Stimulated activated naive B cell treated with anti-CD40 and anti-IgM and Interleukin-4, amounts not matched to agents 10 μg/mL and 1 μg/mL and 100 μg/mL, for 72 hours (primary cell): ENCODE measurements at regions not wholly inside any gene's neighbourhood (a gene's known extent, or its start where the extent isn't known, plus 50 kb on each side); places are given as distances from the start of the nearest gene placed in this dataset.
"Not testable (repeated sequence)": the region's sequence is repeated elsewhere in the genome, so short reads cannot be mapped to it uniquely, and the experiment has no call there.

Experiments
- ATAC-seq, 2 donors: fragments of 150-1000 bp; cut with Tn5 transposase; replicated peaks; 2 replicates each; pipeline ENCODE4 v1.10.0; 2021; ENCODE audit warnings: moderate library complexity in 1 of 2
- DNase-seq: peaks from one replicate; pipeline ENCODE4 v3.0.0; 2021
- H3K27ac Mint-ChIP-seq: one replicate; pipeline ENCODE4 v1.8.0; 2022; ENCODE audit warnings: mild to moderate bottlenecking, mixed read lengths
- H3K27me3 Mint-ChIP-seq, 2 donors: one replicate each; pipeline ENCODE4 v1.8.0; 2022; ENCODE audit warnings: mixed read lengths in 2 of 2
- H3K36me3 Mint-ChIP-seq, 2 donors: one replicate each; pipeline ENCODE4 v1.8.0; 2022; ENCODE audit warnings: mixed read lengths in 2 of 2, mild to moderate bottlenecking in 1 of 2
- H3K4me1 Mint-ChIP-seq, 2 donors: one replicate each; pipeline ENCODE4 v1.8.0; 2022; ENCODE audit warnings: mixed read lengths in 2 of 2, mild to moderate bottlenecking in 1 of 2
- H3K4me3 Mint-ChIP-seq, 2 donors: one replicate each; pipeline ENCODE4 v1.8.0; 2022; ENCODE audit warnings: mild to moderate bottlenecking in 2 of 2, mixed read lengths in 2 of 2, moderate library complexity in 1 of 2
- H3K9me3 Mint-ChIP-seq, 2 donors: one replicate each; pipeline ENCODE4 v1.8.0; 2022; ENCODE audit warnings: mixed read lengths in 2 of 2, mild to moderate bottlenecking in 1 of 2

GRCh38 chr2:76697439-76697838 lies 824.7 kb downstream of the LRRTM4 start:
- not testable (repeated sequence) for H3K9me3 Mint-ChIP-seq, H3K27me3 Mint-ChIP-seq, H3K36me3 Mint-ChIP-seq, H3K4me1 Mint-ChIP-seq, ATAC-seq, DNase-seq, H3K4me3 Mint-ChIP-seq, H3K27ac Mint-ChIP-seq

GRCh38 chr2:76692908-76693307 lies 829.3 kb downstream of the LRRTM4 start:
- peaks cover 0 to 7% of the 10 kb centered on the region in 2 donors for H3K9me3 Mint-ChIP-seq
- ATAC-seq, result no peak
- no peaks in the 10 kb centered on the region for H3K36me3 Mint-ChIP-seq
- no peaks in the 10 kb centered on the region for H3K4me1 Mint-ChIP-seq
- H3K27ac Mint-ChIP-seq, result no peak overlapping the region
- no peak for DNase-seq
- H3K27me3 Mint-ChIP-seq, result no peaks in the 10 kb centered on the region
- H3K4me3 Mint-ChIP-seq, result no peak overlapping the region

GRCh38 chr2:76688732-76689131 lies 833.4 kb downstream of the LRRTM4 start:
- H3K36me3 Mint-ChIP-seq, result no peaks in the 10 kb centered on the region
- H3K27ac Mint-ChIP-seq, result no peak overlapping the region
- no peaks in the 10 kb centered on the region for H3K27me3 Mint-ChIP-seq
- no peaks in the 10 kb centered on the region for H3K4me1 Mint-ChIP-seq
- DNase-seq (no peak), ATAC-seq (no peak)
- no peak overlapping the region for H3K4me3 Mint-ChIP-seq
- H3K9me3 Mint-ChIP-seq, result peaks cover 0 to 7% of the 10 kb centered on the region in 2 donors

GRCh38 chr2:76687923-76688322 lies 834.3 kb downstream of the LRRTM4 start:
- Mint-ChIP-seq H3K27ac (no peak overlapping the region), H3K9me3 (peaks cover 0 to 7% of the 10 kb centered on the region in 2 donors), H3K4me3 (no peak overlapping the region), H3K36me3 (no peaks in the 10 kb centered on the region), H3K4me1 (no peaks in the 10 kb centered on the region), H3K27me3 (no peaks in the 10 kb centered on the region)
- ATAC-seq (no peak), DNase-seq (no peak)

- H3K9me3 Mint-ChIP-seq, result peaks cover 0 to 10% of the 10 kb centered on the region in 2 donors
- H3K27me3 Mint-ChIP-seq, result no peaks in the 10 kb centered on the region
- H3K4me1 Mint-ChIP-seq, result no peaks in the 10 kb centered on the region
- DNase-seq, result no peak
- no peak for ATAC-seq
- no peak overlapping the region for H3K4me3 Mint-ChIP-seq
- H3K27ac Mint-ChIP-seq, result no peak overlapping the region
- H3K36me3 Mint-ChIP-seq, result no peaks in the 10 kb centered on the region
Observed at GRCh38 chr2:76684756-76685155, 837.4 kb downstream of the LRRTM4 start.

- H3K27me3 Mint-ChIP-seq, result no peaks in the 10 kb centered on the region
- no peaks in the 10 kb centered on the region for H3K36me3 Mint-ChIP-seq
- ATAC-seq, result no peak
Observed at GRCh38 chr2:76679025-76679396, 843.2 kb downstream of the LRRTM4 start.

GRCh38 chr2:76678383-76679024 lies 843.7 kb downstream of the LRRTM4 start:
- Mint-ChIP-seq H3K9me3 (peaks cover 0 to 3% of the 10 kb centered on the region in 2 donors), H3K27me3 (no peaks in the 10 kb centered on the region), H3K4me1 (no peaks in the 10 kb centered on the region), H3K27ac (no peak overlapping the region), H3K4me3 (no peak overlapping the region), H3K36me3 (no peaks in the 10 kb centered on the region)
- no peak for DNase-seq
- ATAC-seq, result no peak

More at GRCh38 chr2:76679025-76679396, 843.2 kb downstream of the LRRTM4 start:
- H3K27ac Mint-ChIP-seq, result no peak overlapping the region
- H3K4me3 Mint-ChIP-seq, result no peak overlapping the region
- H3K4me1 Mint-ChIP-seq, result no peaks in the 10 kb centered on the region
- no peak for DNase-seq
- H3K9me3 Mint-ChIP-seq, result peaks cover 0 to 3% of the 10 kb centered on the region in 2 donors

- Mint-ChIP-seq H3K27me3 (no peaks in the 10 kb centered on the region), H3K9me3 (no peaks in the 10 kb centered on the region), H3K4me3 (no peak overlapping the region), H3K4me1 (no peaks in the 10 kb centered on the region), H3K27ac (no peak overlapping the region), H3K36me3 (no peaks in the 10 kb centered on the region)
- DNase-seq (no peak), ATAC-seq (no peak)
Observed at GRCh38 chr2:76675212-76675611, 847.0 kb downstream of the LRRTM4 start.

GRCh38 chr2:76672798-76673197 lies 849.4 kb downstream of the LRRTM4 start:
- Mint-ChIP-seq H3K36me3 (no peaks in the 10 kb centered on the region), H3K9me3 (no peaks in the 10 kb centered on the region)

GRCh38 chr2:76669966-76670465 lies 852.2 kb downstream of the LRRTM4 start:
- Mint-ChIP-seq H3K4me3 (no peak overlapping the region), H3K27ac (no peak overlapping the region), H3K4me1 (no peaks in the 10 kb centered on the region), H3K27me3 (no peaks in the 10 kb centered on the region), H3K9me3 (no peaks in the 10 kb centered on the region), H3K36me3 (no peaks in the 10 kb centered on the region)
- no peak for ATAC-seq
- no peak for DNase-seq

More at GRCh38 chr2:76672798-76673197, 849.4 kb downstream of the LRRTM4 start:
- Mint-ChIP-seq H3K27ac (no peak overlapping the region), H3K4me3 (no peak overlapping the region), H3K4me1 (no peaks in the 10 kb centered on the region), H3K27me3 (no peaks in the 10 kb centered on the region)
- DNase-seq (no peak), ATAC-seq (no peak)

- no peak for ATAC-seq
- no peak overlapping the region for H3K27ac Mint-ChIP-seq
- no peak overlapping the region for H3K4me3 Mint-ChIP-seq
- H3K27me3 Mint-ChIP-seq, result no peaks in the 10 kb centered on the region
- no peak for DNase-seq
- no peaks in the 10 kb centered on the region for H3K36me3 Mint-ChIP-seq
- H3K4me1 Mint-ChIP-seq, result no peaks in the 10 kb centered on the region
- H3K9me3 Mint-ChIP-seq, result no peaks in the 10 kb centered on the region
Observed at GRCh38 chr2:76668279-76668678, 853.9 kb downstream of the LRRTM4 start.

- no peak overlapping the region for H3K4me3 Mint-ChIP-seq
- no peak for ATAC-seq
- H3K27me3 Mint-ChIP-seq, result no peaks in the 10 kb centered on the region
- no peaks in the 10 kb centered on the region for H3K9me3 Mint-ChIP-seq
- H3K27ac Mint-ChIP-seq, result no peak overlapping the region
- H3K36me3 Mint-ChIP-seq, result no peaks in the 10 kb centered on the region
- DNase-seq, result no peak
- H3K4me1 Mint-ChIP-seq, result no peaks in the 10 kb centered on the region
Observed at GRCh38 chr2:76667821-76668271, 854.3 kb downstream of the LRRTM4 start.

GRCh38 chr2:76642129-76642528 lies 880.0 kb downstream of the LRRTM4 start:
- Mint-ChIP-seq H3K4me1 (no peaks in the 10 kb centered on the region), H3K4me3 (no peak overlapping the region), H3K27ac (no peak overlapping the region), H3K36me3 (no peaks in the 10 kb centered on the region), H3K9me3 (peaks cover 7 to 14% of the 10 kb centered on the region in 2 donors), H3K27me3 (no peaks in the 10 kb centered on the region)
- DNase-seq (no peak), ATAC-seq (no peak)

- ATAC-seq, result no peak
- H3K4me1 Mint-ChIP-seq, result no peaks in the 10 kb centered on the region
- H3K27ac Mint-ChIP-seq, result no peak overlapping the region
Observed at GRCh38 chr2:76641506-76641905, 880.7 kb downstream of the LRRTM4 start.

GRCh38 chr2:76640905-76641304 lies 881.3 kb downstream of the LRRTM4 start:
- H3K9me3 Mint-ChIP-seq, result peaks cover 7 to 13% of the 10 kb centered on the region in 2 donors
- H3K4me1 Mint-ChIP-seq, result no peaks in the 10 kb centered on the region
- no peaks in the 10 kb centered on the region for H3K27me3 Mint-ChIP-seq
- no peak for ATAC-seq
- H3K27ac Mint-ChIP-seq, result no peak overlapping the region
- no peak for DNase-seq
- H3K36me3 Mint-ChIP-seq, result no peaks in the 10 kb centered on the region
- H3K4me3 Mint-ChIP-seq, result no peak overlapping the region

More at GRCh38 chr2:76641506-76641905, 880.7 kb downstream of the LRRTM4 start:
- Mint-ChIP-seq H3K27me3 (no peaks in the 10 kb centered on the region), H3K9me3 (peaks cover 7 to 14% of the 10 kb centered on the region in 2 donors), H3K4me3 (no peak overlapping the region), H3K36me3 (no peaks in the 10 kb centered on the region)
- DNase-seq, result no peak
